ENCODE measurements at regions not wholly inside any gene's neighbourhood (a gene's known extent, or its start where the extent isn't known, plus 50 kb on each side); places are given as distances from the start of the nearest gene placed in this dataset.

- intact Hi-C loops (cut with micrococcal nuclease) = no loop called here
- no peak overlapping the region for H3K9ac ChIP-seq (ENCODE audit: insufficient read depth, low read length, poor library complexity, severe bottlenecking)
- H4K20me1 ChIP-seq (ENCODE audit: insufficient read depth, low read length) = no peaks in the 10 kb centered on the region
- Mint-ChIP-seq H3K36me3 (no peaks in the 10 kb centered on the region), H3K27me3 (ENCODE audit: low read depth in 3 of 3) (peaks cover 22 to 27% (median 25%) of the 10 kb centered on the region in 3 donors), H3K9me3 (peaks cover 0 to 2% (median 0%) of the 10 kb centered on the region in 7 donors), H3K27ac (no peak overlapping the region), H3K4me1 (no peaks in the 10 kb centered on the region), H3K4me3 (no peak overlapping the region)
- no peak overlapping the region for H3K4me3 ChIP-seq (replicated peaks in 1 of 3; ENCODE audit: low read depth in 2 of 3, low read length in 3 of 3)
- DNase-seq = no peak
- WGBS (ENCODE audit: insufficient coverage) = 71% methylated on average over 2 of the region's 5 CpGs
- no peak overlapping the region for H2AFZ ChIP-seq (ENCODE audit: insufficient read depth, low read depth, low read length, poor library complexity, severe bottlenecking)
- peaks cover 31 to 32% of the 10 kb centered on the region in 2 donors for H3K27me3 ChIP-seq (ENCODE audit: control insufficient read depth in 2 of 2, insufficient read depth in 2 of 2, low read length in 2 of 2)
- TF ChIP-seq, protein P1, sequence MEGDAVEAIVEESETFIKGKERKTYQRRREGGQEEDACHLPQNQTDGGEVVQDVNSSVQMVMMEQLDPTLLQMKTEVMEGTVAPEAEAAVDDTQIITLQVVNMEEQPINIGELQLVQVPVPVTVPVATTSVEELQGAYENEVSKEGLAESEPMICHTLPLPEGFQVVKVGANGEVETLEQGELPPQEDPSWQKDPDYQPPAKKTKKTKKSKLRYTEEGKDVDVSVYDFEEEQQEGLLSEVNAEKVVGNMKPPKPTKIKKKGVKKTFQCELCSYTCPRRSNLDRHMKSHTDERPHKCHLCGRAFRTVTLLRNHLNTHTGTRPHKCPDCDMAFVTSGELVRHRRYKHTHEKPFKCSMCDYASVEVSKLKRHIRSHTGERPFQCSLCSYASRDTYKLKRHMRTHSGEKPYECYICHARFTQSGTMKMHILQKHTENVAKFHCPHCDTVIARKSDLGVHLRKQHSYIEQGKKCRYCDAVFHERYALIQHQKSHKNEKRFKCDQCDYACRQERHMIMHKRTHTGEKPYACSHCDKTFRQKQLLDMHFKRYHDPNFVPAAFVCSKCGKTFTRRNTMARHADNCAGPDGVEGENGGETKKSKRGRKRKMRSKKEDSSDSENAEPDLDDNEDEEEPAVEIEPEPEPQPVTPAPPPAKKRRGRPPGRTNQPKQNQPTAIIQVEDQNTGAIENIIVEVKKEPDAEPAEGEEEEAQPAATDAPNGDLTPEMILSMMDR (IDR thresholded peaks at IDR 0.05) = no peak
- H3K9me3 ChIP-seq (replicated peaks in 1 of 2; ENCODE audit: control insufficient read depth in 1 of 2, insufficient read depth in 1 of 2, low read length in 2 of 2) = no peaks in the 10 kb centered on the region
- no peak overlapping the region for H3K4me2 ChIP-seq (replicated peaks; ENCODE audit: extremely low read depth, low read length, poor library complexity, severe bottlenecking)
- no peaks in the 10 kb centered on the region for H3K79me2 ChIP-seq (ENCODE audit: insufficient read depth, low read length)
- no peaks in the 10 kb centered on the region for H3K4me1 ChIP-seq (ENCODE audit: control insufficient read depth in 1 of 2, insufficient read depth in 2 of 2, low read length in 2 of 2)
- H3K36me3 ChIP-seq (replicated peaks in 1 of 2; ENCODE audit: control insufficient read depth in 1 of 2, insufficient read depth in 2 of 2, low read length in 2 of 2) = no peaks in the 10 kb centered on the region
- no peak overlapping the region for H3K27ac ChIP-seq (ENCODE audit: low read depth in 1 of 2, low read length in 2 of 2)
Measured at GRCh38 chr5:167570431-167570830, 721.0 kb upstream of the WWC1 start.

GRCh38 chr5:167571824-167572223, 719.6 kb upstream of the WWC1 start:
- H3K9me3 ChIP-seq (replicated peaks in 1 of 2; ENCODE audit: control insufficient read depth in 1 of 2, insufficient read depth in 1 of 2, low read length in 2 of 2) = no peaks in the 10 kb centered on the region
- no peaks in the 10 kb centered on the region for H3K79me2 ChIP-seq (ENCODE audit: insufficient read depth, low read length)
- Mint-ChIP-seq H3K27me3 (ENCODE audit: low read depth in 3 of 3) (peaks cover 23 to 28% (median 26%) of the 10 kb centered on the region in 3 donors), H3K4me3 (peak overlapping the region in 1 of 2 donors; percentile 28), H3K36me3 (no peaks in the 10 kb centered on the region), H3K27ac (no peak overlapping the region), H3K9me3 (peaks cover 0 to 2% (median 0%) of the 10 kb centered on the region in 7 donors), H3K4me1 (no peaks in the 10 kb centered on the region)
- no peaks in the 10 kb centered on the region for H4K20me1 ChIP-seq (ENCODE audit: insufficient read depth, low read length)
- TF ChIP-seq, protein P1 (IDR thresholded peaks at IDR 0.05) = no peak
- H3K4me3 ChIP-seq (replicated peaks in 1 of 3; ENCODE audit: low read depth in 2 of 3, low read length in 3 of 3) = no peak overlapping the region
- no peaks in the 10 kb centered on the region for H3K4me1 ChIP-seq (ENCODE audit: control insufficient read depth in 1 of 2, insufficient read depth in 2 of 2, low read length in 2 of 2)
- H2AFZ ChIP-seq (ENCODE audit: insufficient read depth, low read depth, low read length, poor library complexity, severe bottlenecking) = no peak overlapping the region
- intact Hi-C loops (cut with micrococcal nuclease) = no loop called here
- DNase-seq = no peak
- H3K9ac ChIP-seq (ENCODE audit: insufficient read depth, low read length, poor library complexity, severe bottlenecking) = no peak overlapping the region
- H3K36me3 ChIP-seq (replicated peaks in 1 of 2; ENCODE audit: control insufficient read depth in 1 of 2, insufficient read depth in 2 of 2, low read length in 2 of 2) = no peaks in the 10 kb centered on the region
- H3K27ac ChIP-seq (ENCODE audit: low read depth in 1 of 2, low read length in 2 of 2) = no peak overlapping the region
- H3K27me3 ChIP-seq (ENCODE audit: control insufficient read depth in 2 of 2, insufficient read depth in 2 of 2, low read length in 2 of 2) = peaks cover 33% of the 10 kb centered on the region in 2 donors
- H3K4me2 ChIP-seq (replicated peaks; ENCODE audit: extremely low read depth, low read length, poor library complexity, severe bottlenecking) = no peak overlapping the region
- WGBS (ENCODE audit: insufficient coverage) = 60% methylated on average over 2 of the region's 3 CpGs

All from CD14-positive monocyte (primary cell).